ENCODE measurements at regions not wholly inside any gene's neighbourhood (a gene's known extent, or its start where the extent isn't known, plus 50 kb on each side); places are given as distances from the start of the nearest gene placed in this dataset.

DNA sequence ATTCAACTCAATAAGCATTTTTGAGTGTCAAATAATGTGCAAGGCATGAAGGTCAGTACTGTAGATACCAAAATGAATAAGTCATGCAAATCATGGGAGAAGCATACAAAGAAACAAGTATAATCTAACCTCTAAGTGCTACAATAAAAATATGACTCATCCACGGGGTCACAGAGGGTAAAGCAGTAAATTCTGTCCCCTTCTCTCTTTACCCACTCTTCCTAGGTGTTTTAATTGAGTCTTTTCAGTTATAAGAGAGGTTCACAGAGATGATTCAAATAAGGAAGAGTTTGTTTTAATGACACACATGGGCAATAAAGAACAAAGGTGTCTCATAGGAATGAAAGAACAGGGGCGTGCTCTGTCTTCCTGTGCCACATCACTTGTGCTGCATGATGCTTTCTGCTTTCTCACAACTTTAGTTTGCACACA, 71.5 kb upstream of the DAAM1 start:
- TF ChIP-seq, protein P1, sequence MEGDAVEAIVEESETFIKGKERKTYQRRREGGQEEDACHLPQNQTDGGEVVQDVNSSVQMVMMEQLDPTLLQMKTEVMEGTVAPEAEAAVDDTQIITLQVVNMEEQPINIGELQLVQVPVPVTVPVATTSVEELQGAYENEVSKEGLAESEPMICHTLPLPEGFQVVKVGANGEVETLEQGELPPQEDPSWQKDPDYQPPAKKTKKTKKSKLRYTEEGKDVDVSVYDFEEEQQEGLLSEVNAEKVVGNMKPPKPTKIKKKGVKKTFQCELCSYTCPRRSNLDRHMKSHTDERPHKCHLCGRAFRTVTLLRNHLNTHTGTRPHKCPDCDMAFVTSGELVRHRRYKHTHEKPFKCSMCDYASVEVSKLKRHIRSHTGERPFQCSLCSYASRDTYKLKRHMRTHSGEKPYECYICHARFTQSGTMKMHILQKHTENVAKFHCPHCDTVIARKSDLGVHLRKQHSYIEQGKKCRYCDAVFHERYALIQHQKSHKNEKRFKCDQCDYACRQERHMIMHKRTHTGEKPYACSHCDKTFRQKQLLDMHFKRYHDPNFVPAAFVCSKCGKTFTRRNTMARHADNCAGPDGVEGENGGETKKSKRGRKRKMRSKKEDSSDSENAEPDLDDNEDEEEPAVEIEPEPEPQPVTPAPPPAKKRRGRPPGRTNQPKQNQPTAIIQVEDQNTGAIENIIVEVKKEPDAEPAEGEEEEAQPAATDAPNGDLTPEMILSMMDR (IDR thresholded peaks at IDR 0.05), result no peak
- TF ChIP-seq EZH2phosphoT487 (IDR thresholded peaks at IDR 0.05), result no peak
- no peak for TF ChIP-seq EZH2 (IDR thresholded peaks at IDR 0.05)

All from neural progenitor cell (in vitro differentiated cells).